Activated CD4-positive, alpha-beta T cell treated with anti-CD3 and anti-CD28 coated beads, Interleukin-2, amount 50 U/mL, for 4 hours (primary cell): ENCODE measurements at regions not wholly inside any gene's neighbourhood (a gene's known extent, or its start where the extent isn't known, plus 50 kb on each side); places are given as distances from the start of the nearest gene placed in this dataset.
"Not testable (repeated sequence)": the region's sequence is repeated elsewhere in the genome, so short reads cannot be mapped to it uniquely, and the experiment has no call there.

ENCODE experiments used
- DNase-seq, 2 experiments: peaks; one replicate each; pipeline ENCODE4 v3.0.0-alpha.2; 2020

GRCh38 chr18:52220062-52220591 lies 119.9 kb upstream of the DCC start:
- DNase-seq = no peak

- no peak for DNase-seq
Observed at GRCh38 chr18:52222211-52222610, 117.8 kb upstream of the DCC start.

GRCh38 chr18:52227536-52227935 lies 112.5 kb upstream of the DCC start:
- no peak for DNase-seq

DNA sequence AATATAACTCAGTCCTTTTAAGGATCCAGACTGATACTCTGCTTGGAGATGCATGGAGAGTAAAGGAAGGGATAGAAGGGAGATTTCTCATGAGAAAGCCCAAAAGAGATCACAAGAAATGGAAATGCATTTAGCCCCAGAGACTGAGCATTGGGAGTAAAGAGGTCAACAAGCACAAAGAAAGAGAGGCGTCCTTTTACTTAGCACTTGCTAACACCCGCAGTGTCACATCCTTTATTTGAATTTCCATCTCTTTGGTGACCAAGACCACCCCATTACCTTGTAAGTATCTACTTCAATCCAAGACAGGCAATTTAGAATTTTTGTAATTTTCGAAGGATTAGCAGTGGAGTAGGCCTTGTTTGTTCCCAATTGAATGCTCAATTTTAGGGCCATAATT lies 111.8 kb upstream of the DCC start:
- no peak for DNase-seq

DNA sequence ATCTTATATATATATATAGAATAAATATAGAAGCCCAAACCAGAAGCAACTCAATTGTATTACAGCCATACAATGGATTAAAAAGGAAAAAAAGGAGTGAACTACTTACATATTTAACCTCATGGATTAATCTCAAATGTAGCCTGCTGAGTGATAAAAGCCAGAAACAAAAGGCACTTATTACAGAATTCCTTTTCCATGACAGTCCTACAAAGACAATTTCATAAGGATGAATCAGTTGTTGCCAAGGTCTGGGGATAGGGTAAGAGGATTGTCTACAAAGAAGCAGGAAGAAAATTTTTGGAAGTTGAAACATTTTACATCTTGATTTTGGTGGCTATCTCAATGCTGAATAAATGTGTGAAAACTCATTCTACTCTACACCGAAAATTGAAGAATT lies 103.9 kb upstream of the DCC start:
- no peak for DNase-seq

GRCh38 chr18:52237551-52237950 lies 102.4 kb upstream of the DCC start:
- DNase-seq = no peak

- DNase-seq = no peak
Observed at GRCh38 chr18:52242711-52243110, 97.3 kb upstream of the DCC start.

GRCh38 chr18:52244658-52245057 lies 95.3 kb upstream of the DCC start:
- DNase-seq = no peak

DNA sequence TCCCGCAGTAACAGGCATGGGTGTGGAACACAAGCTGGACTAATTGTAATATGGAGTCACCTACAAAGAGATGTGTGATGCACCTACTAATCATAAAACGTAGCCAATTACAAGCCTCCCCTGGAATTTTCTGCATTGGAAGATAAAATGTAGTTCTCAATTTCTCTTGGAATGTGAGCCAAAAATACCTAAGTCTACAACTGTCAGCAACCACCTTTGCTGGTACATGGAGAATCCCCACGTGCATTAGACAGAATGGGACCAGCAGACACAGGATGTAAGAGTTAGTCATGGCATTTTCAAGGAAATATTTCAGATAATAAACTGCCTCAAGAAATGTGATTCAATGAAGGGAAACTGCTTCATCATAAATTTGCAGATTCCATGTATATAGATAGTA lies 85.6 kb upstream of the DCC start:
- DNase-seq = no peak

DNA sequence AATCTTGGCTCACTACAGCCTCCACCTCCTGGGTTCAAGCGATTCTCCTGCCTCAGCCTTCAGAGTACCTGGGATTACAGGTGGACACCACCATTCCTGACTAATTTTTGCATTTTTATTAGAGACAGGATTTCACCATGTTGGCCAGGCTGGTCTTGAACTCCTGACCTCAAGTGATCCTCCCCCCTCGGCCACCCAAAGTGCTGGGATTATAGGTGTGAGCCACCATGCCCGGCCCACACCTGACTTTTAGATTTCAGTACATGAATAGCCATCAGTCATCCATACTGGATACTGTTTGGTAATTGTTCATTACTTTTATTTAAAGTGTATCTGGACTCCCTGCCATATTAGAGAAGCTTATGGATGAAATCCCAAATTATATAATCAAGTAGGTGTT lies 82.6 kb upstream of the DCC start:
- DNase-seq = not testable (repeated sequence)

GRCh38 chr18:52275817-52276216 lies 64.2 kb upstream of the DCC start:
- no peak for DNase-seq

GRCh38 chr18:52277785-52278184 lies 62.2 kb upstream of the DCC start:
- no peak for DNase-seq

DNA sequence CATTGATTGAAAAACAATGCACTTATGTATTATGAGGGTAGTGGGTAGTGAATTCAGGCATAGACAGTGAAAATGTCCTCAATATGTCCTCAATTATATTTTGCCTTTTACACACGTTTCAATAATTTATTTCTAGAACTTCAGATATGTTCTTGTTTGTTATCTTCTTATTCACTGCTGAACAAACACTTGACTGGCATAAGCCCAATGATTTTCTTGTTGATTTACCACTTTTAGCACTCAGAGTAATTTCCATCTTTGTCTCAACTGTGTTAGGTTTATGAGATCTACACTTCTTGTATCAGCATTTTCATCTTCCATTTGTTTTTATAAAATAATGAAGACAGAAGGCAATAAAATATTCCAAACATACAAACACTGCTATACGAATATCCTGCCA lies 61.8 kb upstream of the DCC start:
- no peak for DNase-seq

DNA sequence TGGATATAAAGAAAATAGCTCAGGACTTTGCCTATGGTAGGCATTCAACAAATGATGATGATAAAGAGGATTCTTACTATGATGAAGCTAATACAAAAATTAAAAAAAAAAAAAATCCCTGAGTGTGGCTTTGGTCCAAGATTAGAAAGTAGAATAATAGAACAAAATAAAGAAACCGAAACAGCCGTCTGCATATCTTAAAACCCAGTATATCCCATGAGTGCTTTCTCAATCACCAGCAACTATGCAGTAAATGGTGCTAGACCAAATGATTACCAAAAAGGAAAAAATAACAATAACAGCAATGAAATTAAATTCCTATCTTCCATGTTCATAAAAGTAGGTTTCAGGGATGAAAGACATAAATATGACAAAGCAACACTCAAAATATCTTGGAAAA lies 59.3 kb upstream of the DCC start:
- DNase-seq = no peak

DNA sequence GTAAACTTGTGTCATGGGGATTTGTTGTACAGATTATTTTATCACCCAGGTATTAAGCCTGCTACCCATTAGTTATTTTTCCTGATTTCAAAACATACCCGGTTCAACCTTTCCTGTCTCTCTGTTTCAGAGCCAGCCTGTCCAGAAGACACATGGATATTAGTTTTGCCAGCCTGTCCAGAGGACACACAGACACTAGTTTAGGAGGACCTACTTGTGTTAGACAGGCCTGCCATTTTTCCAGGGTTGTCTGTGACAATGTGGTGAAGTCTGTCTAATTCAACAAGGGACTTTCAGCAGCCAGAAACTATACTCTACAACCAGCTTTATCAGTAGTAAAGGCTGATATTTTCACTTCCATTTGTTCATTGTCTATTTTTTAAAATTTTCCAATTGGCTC lies 56.1 kb upstream of the DCC start:
- DNase-seq = no peak

DNA sequence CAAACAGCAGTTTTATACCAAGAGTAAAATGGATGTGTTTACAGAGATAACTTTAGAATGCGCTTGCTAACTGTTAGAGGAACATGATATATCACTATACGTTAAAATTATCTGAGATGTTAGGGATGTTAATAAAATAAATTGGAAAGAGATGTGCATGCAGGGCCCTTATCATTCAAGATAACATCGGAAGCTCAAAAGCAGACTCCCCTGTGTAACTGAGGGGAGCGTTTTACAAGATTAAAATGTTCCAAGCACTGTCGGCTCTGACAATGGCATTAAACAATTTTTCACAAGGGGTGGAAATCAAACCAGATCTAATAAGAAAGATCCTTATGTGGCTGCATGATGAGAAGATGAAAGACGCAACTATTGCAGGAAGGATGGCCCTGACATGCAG lies 53.3 kb upstream of the DCC start:
- DNase-seq = no peak

DNA sequence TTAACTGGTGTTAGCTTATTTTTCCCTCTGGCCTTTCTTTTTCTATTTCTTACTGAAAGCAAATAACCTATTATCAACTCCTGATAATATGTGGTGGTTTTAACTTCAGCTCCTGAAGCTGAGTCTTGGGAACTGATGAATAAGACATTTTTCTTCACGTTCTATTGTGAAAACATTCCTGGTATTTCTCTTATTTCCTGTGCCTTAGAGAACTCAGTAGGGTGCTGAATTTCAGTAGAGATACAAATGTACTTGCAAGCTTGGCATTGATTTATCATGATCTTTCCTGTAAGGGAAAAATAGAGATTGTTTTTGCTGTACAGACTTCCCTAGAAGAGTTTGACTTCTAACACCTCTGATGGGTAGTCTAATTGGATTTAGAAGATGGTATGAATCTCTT lies 52.8 kb upstream of the DCC start:
- no peak for DNase-seq

DNA sequence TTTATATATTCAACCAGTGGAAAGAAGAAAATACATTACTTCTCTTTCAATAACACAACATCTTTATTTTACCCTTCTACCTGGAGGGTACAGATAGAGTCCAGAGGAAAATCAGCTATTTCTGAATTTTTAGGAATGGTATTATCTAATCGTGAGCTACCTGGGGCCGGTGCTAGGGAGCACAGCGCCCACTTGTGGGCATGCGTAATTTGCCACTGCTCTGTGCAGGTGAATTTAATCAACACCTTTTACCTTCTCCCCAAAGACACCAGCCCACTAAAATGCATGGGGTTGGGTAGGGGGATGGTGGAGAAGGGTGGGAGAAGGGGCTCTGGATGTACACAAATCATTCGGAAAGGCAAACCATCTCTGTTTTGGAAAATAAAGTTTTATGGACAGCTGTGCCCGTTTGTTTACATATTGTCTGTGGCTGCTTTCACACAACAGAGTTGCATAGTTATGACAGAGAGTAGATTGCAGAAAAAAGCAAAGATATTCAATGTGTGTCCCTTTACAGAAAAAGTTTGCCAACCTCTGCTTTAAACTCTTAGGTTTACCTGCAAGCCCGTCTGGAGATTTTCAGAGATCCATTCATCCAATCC lies 51.5 kb upstream of the DCC start:
- DNase-seq = no peak

GRCh38 chr18:52289392-52289791 lies 50.6 kb upstream of the DCC start:
- DNase-seq = no peak
